Spinal cord (tissue), 9 donors: ENCODE measurements at regions not wholly inside any gene's neighbourhood (a gene's known extent, or its start where the extent isn't known, plus 50 kb on each side); places are given as distances from the start of the nearest gene placed in this dataset.

Experiments
- DNase-seq, 6 donors: peaks; one replicate each; pipeline versions ENCODE4 v3.0.0 to v3.0.0-alpha.2; 2013 to 2015; ENCODE audit warnings: low spot score in 6 of 6, low read depth in 4 of 6
- H3K27ac ChIP-seq: one replicate; pipeline ENCODE4 v1.5.1; 2013; ENCODE audit warnings: low read depth, low read length, control low read depth
- H3K27me3 ChIP-seq: one replicate; pipeline ENCODE4 v1.6.1; 2013; ENCODE audit warnings: low read length; ENCODE audit not compliant: control insufficient read depth, insufficient read depth
- H3K36me3 ChIP-seq: one replicate; pipeline ENCODE4 v1.6.1; 2013; ENCODE audit warnings: low read length; ENCODE audit not compliant: control insufficient read depth, insufficient read depth
- H3K4me1 ChIP-seq: one replicate; pipeline ENCODE4 v1.6.1; 2013; ENCODE audit warnings: low read length; ENCODE audit not compliant: control insufficient read depth, insufficient read depth
- H3K4me3 ChIP-seq: one replicate; pipeline ENCODE4 v1.5.1; 2013; ENCODE audit warnings: low read depth, low read length, control low read depth
- H3K9me3 ChIP-seq: one replicate; pipeline ENCODE4 v1.6.1; 2013; ENCODE audit warnings: low read length; ENCODE audit not compliant: control insufficient read depth, insufficient read depth
- WGBS: methylation state at CpG from one replicate; pipeline ENCODE4 v1.1.5; 2013; ENCODE audit warnings: missing lambda C conversion rate; ENCODE audit not compliant: insufficient coverage; 5-methylcytosine and 5-hydroxymethylcytosine counted together
- donor health status: healthy.

- 96% methylated on average over 4 of the region's 6 CpGs for WGBS
Observed at GRCh38 chr3:31252216-31253185, 280.2 kb upstream of the STT3B start.

GRCh38 chr3:31253782-31254181 lies 278.9 kb upstream of the STT3B start:
- no peak overlapping the region for H3K27ac ChIP-seq
- no peak overlapping the region for H3K4me3 ChIP-seq
- H3K9me3 ChIP-seq: no peaks in the 10 kb centered on the region
- H3K4me1 ChIP-seq: no peaks in the 10 kb centered on the region
- H3K36me3 ChIP-seq: no peaks in the 10 kb centered on the region
- no CpG with 5 or more reads among the region's 4 CpGs for WGBS
- DNase-seq: no peak
- no peaks in the 10 kb centered on the region for H3K27me3 ChIP-seq

More at GRCh38 chr3:31252216-31253185, 280.2 kb upstream of the STT3B start:
- no peak overlapping the region for H3K27ac ChIP-seq
- H3K27me3 ChIP-seq: no peaks in the 10 kb centered on the region
- H3K36me3 ChIP-seq: no peaks in the 10 kb centered on the region
- no peaks in the 10 kb centered on the region for H3K4me1 ChIP-seq
- no peak overlapping the region for H3K4me3 ChIP-seq
- DNase-seq: no peak
- H3K9me3 ChIP-seq: no peaks in the 10 kb centered on the region

- Histone ChIP-seq H3K4me3 (no peak overlapping the region), H3K27me3 (no peaks in the 10 kb centered on the region), H3K36me3 (no peaks in the 10 kb centered on the region), H3K9me3 (no peaks in the 10 kb centered on the region), H3K4me1 (no peaks in the 10 kb centered on the region), H3K27ac (no peak overlapping the region)
- WGBS: no CpG with 5 or more reads among the region's 3 CpGs
- no peak for DNase-seq
Observed at GRCh38 chr3:31254483-31254882, 278.2 kb upstream of the STT3B start.

GRCh38 chr3:31255007-31255581 lies 277.6 kb upstream of the STT3B start:
- Histone ChIP-seq H3K27me3 (no peaks in the 10 kb centered on the region), H3K36me3 (no peaks in the 10 kb centered on the region), H3K4me3 (no peak overlapping the region), H3K4me1 (no peaks in the 10 kb centered on the region), H3K9me3 (no peaks in the 10 kb centered on the region), H3K27ac (no peak overlapping the region)
- no peak for DNase-seq
- 83% methylated on average over 1 of the region's 2 CpGs for WGBS

- no peaks in the 10 kb centered on the region for H3K9me3 ChIP-seq
- no peak for DNase-seq
- no peaks in the 10 kb centered on the region for H3K27me3 ChIP-seq
- H3K27ac ChIP-seq: no peak overlapping the region
- WGBS: 70% methylated on average over 2 of the region's 2 CpGs
- no peaks in the 10 kb centered on the region for H3K36me3 ChIP-seq
- no peak overlapping the region for H3K4me3 ChIP-seq
- H3K4me1 ChIP-seq: no peaks in the 10 kb centered on the region
Observed at GRCh38 chr3:31262201-31262600, 270.5 kb upstream of the STT3B start.

- Histone ChIP-seq H3K4me1 (no peaks in the 10 kb centered on the region), H3K9me3 (no peaks in the 10 kb centered on the region), H3K4me3 (no peak overlapping the region), H3K27ac (no peak overlapping the region), H3K36me3 (no peaks in the 10 kb centered on the region), H3K27me3 (no peaks in the 10 kb centered on the region)
- WGBS: no CpG with 5 or more reads among the region's 1 CpG
- DNase-seq: no peak
Observed at GRCh38 chr3:31263897-31264296, 268.8 kb upstream of the STT3B start.

GRCh38 chr3:31265646-31266428 lies 266.9 kb upstream of the STT3B start:
- WGBS: no CpG with 5 or more reads among the region's 5 CpGs
- Histone ChIP-seq H3K27me3 (no peaks in the 10 kb centered on the region), H3K27ac (no peak overlapping the region), H3K9me3 (no peaks in the 10 kb centered on the region), H3K36me3 (no peaks in the 10 kb centered on the region), H3K4me1 (no peaks in the 10 kb centered on the region), H3K4me3 (no peak overlapping the region)
- no peak for DNase-seq

GRCh38 chr3:31268868-31269267 lies 263.9 kb upstream of the STT3B start:
- Histone ChIP-seq H3K27me3 (no peaks in the 10 kb centered on the region), H3K4me1 (no peaks in the 10 kb centered on the region), H3K27ac (no peak overlapping the region), H3K4me3 (no peak overlapping the region), H3K9me3 (no peaks in the 10 kb centered on the region), H3K36me3 (no peaks in the 10 kb centered on the region)
- 97% methylated on average over 5 of the region's 7 CpGs for WGBS
- no peak for DNase-seq

- no peaks in the 10 kb centered on the region for H3K36me3 ChIP-seq
Observed at GRCh38 chr3:31270010-31270409, 262.7 kb upstream of the STT3B start.

More at GRCh38 chr3:31270010-31270409, 262.7 kb upstream of the STT3B start:
- H3K9me3 ChIP-seq: no peaks in the 10 kb centered on the region
- H3K27ac ChIP-seq: no peak overlapping the region
- DNase-seq: no peak
- no peak overlapping the region for H3K4me3 ChIP-seq
- no peaks in the 10 kb centered on the region for H3K4me1 ChIP-seq
- no peaks in the 10 kb centered on the region for H3K27me3 ChIP-seq
